Adrenal gland (tissue), 9 donors: ENCODE measurements at regions not wholly inside any gene's neighbourhood (a gene's known extent, or its start where the extent isn't known, plus 50 kb on each side); places are given as distances from the start of the nearest gene placed in this dataset.

Experiments used
- DNase-seq, 7 donors: peaks; one replicate each; pipeline ENCODE4 v3.0.0-alpha.2; 2019 to 2020
- H3K27ac ChIP-seq, 5 donors: fragments of 200-600 bp; sonication (generic) in 4 of 5; 1 replicate in 3 of 5; 2 replicates in 2 of 5; pipeline versions ENCODE4 v1.5.1 to v1.8.0; 2016 to 2020; ENCODE audit warnings: mild to moderate bottlenecking in 1 of 5
- H3K27me3 ChIP-seq: fragments of 200-600 bp; 2 replicates; pipeline ENCODE4 v1.8.0; 2021
- H3K36me3 ChIP-seq, 2 donors: fragments of 200-600 bp; replicated peaks in 1 of 2; 1 replicate in 1 of 2; 2 replicates in 1 of 2; pipeline versions ENCODE4 v1.5.1 to v1.8.0; 2018 to 2022
- H3K4me1 ChIP-seq, 2 donors: fragments of 200-600 bp; replicated peaks in 1 of 2; 1 replicate in 1 of 2; 2 replicates in 1 of 2; pipeline versions ENCODE4 v1.5.1 to v1.8.0; 2018 to 2021
- H3K4me3 ChIP-seq, 4 donors: fragments of 200-600 bp; sonication (generic) in 3 of 4; one replicate each; pipeline ENCODE4 v1.5.1; 2016 to 2018
- H3K9me3 ChIP-seq, 3 donors: fragments of 200-600 bp; sonication (generic) in 1 of 3; replicated peaks in 1 of 3; 1 replicate in 2 of 3; 2 replicates in 1 of 3; pipeline versions ENCODE4 v1.5.1 to v1.8.0; 2016 to 2021
- POLR2A ChIP-seq, 2 donors: fragments of 450-650 bp; IDR thresholded peaks; one replicate each; pipeline ENCODE4 v1.6.1; 2017; ENCODE audit warnings: antibody characterized with exemption in 2 of 2, mild to moderate bottlenecking in 2 of 2, moderate library complexity in 1 of 2
- WGBS, 4 donors: extraction: QIAGEN DNeasy Blood & Tissue Kit in 2 of 4; methylation state at CpG; one replicate each; pipeline versions ENCODE4 v1.1.5 to v1.1.7; 2013 to 2017; 5-methylcytosine and 5-hydroxymethylcytosine counted together
- intact Hi-C, 2 donors: fragments of 100-400 bp; cut with DNase I; formaldehyde crosslinking; loops; one replicate each; pipeline versions ENCODE4 v1.14.1 to v1.15.0; 2022 to 2023
- TF ChIP-seq, protein P1 (sequence below), 6 experiments: fragments of 450-650 bp in 4 of 6; fragments of 200-600 bp in 2 of 6; sonication (generic) in 1 of 6; IDR thresholded peaks; 1 replicate in 5 of 6; 2 replicates in 1 of 6; pipeline versions ENCODE4 v1.5.1 to v1.8.0; 2016 to 2021; ENCODE audit warnings: antibody characterized with exemption in 6 of 6, mild to moderate bottlenecking in 2 of 6, moderate library complexity in 1 of 6
- donor health status: healthy with polysubstance abuse.
- donor health status: Bipolar disorder and iron deficiency.
- donor health status: DM: yes; HTN: yes; CAD: no.
- donor health status: DM: no; HTN: no; CAD: no.
- donor health status: DM: no; HTN: no; CAD: no.

DNA sequence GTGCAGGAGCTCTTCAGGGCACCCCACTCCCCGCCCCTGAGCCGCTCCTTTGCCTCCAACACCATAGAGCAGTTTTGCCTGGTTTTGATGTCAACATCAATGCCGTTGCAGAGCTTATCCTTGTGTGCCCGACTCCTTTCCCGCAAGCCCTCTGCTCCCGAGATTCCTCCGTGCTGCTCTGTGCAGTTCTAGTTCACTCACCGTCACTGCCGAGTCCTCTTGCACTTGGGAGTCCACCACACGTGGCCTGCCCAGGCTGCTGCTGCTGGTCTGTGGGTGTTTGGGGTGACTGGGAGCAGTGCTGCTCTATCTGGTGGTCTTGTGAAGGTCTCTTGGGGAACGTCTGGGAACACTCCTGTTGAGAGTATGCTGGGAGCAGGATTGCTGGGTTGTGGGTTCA, 63.8 kb upstream of the ANO1 start:
- H3K4me3 ChIP-seq = no peak overlapping the region
- no peak for DNase-seq
- no peak overlapping the region for H3K27ac ChIP-seq
- no peaks in the 10 kb centered on the region for H3K36me3 ChIP-seq
- H3K9me3 ChIP-seq = no peaks in the 10 kb centered on the region
- TF ChIP-seq POLR2A (IDR thresholded peaks at IDR 0.05) = no peak
- TF ChIP-seq, protein P1, sequence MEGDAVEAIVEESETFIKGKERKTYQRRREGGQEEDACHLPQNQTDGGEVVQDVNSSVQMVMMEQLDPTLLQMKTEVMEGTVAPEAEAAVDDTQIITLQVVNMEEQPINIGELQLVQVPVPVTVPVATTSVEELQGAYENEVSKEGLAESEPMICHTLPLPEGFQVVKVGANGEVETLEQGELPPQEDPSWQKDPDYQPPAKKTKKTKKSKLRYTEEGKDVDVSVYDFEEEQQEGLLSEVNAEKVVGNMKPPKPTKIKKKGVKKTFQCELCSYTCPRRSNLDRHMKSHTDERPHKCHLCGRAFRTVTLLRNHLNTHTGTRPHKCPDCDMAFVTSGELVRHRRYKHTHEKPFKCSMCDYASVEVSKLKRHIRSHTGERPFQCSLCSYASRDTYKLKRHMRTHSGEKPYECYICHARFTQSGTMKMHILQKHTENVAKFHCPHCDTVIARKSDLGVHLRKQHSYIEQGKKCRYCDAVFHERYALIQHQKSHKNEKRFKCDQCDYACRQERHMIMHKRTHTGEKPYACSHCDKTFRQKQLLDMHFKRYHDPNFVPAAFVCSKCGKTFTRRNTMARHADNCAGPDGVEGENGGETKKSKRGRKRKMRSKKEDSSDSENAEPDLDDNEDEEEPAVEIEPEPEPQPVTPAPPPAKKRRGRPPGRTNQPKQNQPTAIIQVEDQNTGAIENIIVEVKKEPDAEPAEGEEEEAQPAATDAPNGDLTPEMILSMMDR (IDR thresholded peaks at IDR 0.05) = no peak
- WGBS, 4 donors = 79 to 88% (median 85%) methylated on average over 11 of the region's 11 CpGs
- H3K27me3 ChIP-seq = no peaks in the 10 kb centered on the region
- intact Hi-C loops = no loop called here
- no peaks in the 10 kb centered on the region for H3K4me1 ChIP-seq

DNA sequence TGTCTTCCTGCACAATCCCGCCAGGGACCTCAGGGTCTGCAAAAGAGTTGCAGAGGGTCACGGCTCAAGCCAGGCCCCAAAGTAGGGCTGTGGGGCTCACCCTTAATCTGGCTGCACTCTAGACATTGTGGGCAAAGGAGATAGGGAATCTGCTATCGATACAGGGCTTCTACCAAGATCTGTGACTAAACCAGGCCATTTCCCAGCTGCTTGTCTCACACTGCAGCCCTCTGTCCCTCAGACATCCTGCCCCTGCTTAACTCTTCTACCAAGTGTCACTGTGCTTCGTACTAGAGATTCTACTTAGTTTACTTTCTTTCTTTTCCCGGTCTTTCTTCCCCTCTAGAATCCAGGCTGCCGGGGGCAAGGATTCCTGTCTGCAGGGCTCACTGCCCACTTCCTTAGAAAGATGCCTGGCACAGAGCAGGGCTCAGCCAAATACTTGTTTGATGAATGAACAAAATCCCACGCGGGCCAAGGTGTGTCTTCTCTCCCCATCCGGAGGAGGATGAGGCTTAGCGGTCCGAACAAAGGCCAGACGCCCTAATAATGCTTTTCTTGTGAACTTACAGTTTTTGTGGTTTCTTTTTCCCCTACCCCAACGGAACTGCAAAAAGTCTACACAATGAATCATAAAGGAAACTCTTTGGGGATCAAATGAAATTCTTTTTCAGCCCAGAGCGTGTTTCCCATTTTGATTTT, 61.3 kb upstream of the ANO1 start:
- 58 to 66% (median 63%) methylated on average over 13 to 14 of the region's 14 CpGs for WGBS, 4 donors
- no peak for DNase-seq
- TF ChIP-seq POLR2A (IDR thresholded peaks at IDR 0.05) = no peak
- TF ChIP-seq, protein P1 (IDR thresholded peaks at IDR 0.05) = no peak
- Histone ChIP-seq H3K4me3 (no peak overlapping the region), H3K4me1 (no peaks in the 10 kb centered on the region), H3K27me3 (no peaks in the 10 kb centered on the region), H3K36me3 (no peaks in the 10 kb centered on the region), H3K27ac (no peak overlapping the region), H3K9me3 (no peaks in the 10 kb centered on the region)
- intact Hi-C loops = no loop called here

DNA sequence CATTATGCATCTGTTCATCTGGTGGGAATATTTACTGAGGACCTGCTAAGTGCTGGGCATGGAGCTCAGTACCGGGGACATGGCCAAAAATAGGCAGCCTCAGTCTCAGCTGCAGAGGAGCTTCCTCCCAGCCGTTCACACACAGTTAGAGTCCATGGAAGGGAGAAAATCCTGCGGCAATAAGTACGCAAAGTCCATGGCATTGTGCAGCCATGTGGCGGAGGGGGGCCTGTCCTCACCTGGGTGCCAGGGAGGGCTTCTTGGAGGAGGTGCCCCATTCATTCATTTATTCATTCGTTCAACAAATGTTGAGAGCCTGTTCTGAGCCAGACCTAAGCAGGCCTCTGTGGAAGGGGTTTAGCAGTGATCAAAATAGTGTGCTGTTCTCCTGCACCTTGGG, 59.3 kb upstream of the ANO1 start:
- WGBS, 4 donors = 77 to 93% (median 88%) methylated on average over 5 to 6 of the region's 6 CpGs

DNA sequence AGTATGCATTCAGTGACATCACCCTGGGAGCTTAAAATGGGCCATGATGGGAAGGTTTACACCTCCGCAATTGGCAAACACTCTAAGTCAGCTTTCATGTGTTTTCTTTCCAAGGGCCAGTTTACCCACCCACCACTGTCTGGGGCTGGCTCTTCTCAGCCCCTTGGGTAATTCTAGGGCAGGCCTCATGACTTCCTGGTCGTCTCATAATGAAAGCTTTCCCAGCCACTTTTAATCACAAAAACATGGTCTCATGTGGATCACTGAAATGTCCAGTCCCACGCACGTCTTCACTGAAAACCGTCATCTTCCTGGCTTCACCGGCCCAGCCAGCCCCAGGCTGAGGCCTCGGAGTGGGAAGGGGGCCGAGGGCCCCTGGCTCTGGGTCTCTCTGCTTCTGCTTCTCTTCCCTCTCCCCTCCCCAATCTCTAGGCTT, 58.5 kb upstream of the ANO1 start:
- no peaks in the 10 kb centered on the region for H3K36me3 ChIP-seq
- no peak for TF ChIP-seq POLR2A (IDR thresholded peaks at IDR 0.05)
- TF ChIP-seq, protein P1 (IDR thresholded peaks at IDR 0.05) = no peak
- H3K4me3 ChIP-seq = no peak overlapping the region
- no peaks in the 10 kb centered on the region for H3K4me1 ChIP-seq
- DNase-seq = no peak
- no peaks in the 10 kb centered on the region for H3K9me3 ChIP-seq
- intact Hi-C loops = no loop called here
- no peak overlapping the region for H3K27ac ChIP-seq
- H3K27me3 ChIP-seq = no peaks in the 10 kb centered on the region
- WGBS, 4 donors = 69 to 77% (median 74%) methylated on average over 7 to 8 of the region's 8 CpGs

More for the DNA sequence above, 59.3 kb upstream of the ANO1 start:
- no peaks in the 10 kb centered on the region for H3K9me3 ChIP-seq
- intact Hi-C loops = no loop called here
- no peak overlapping the region for H3K27ac ChIP-seq
- no peaks in the 10 kb centered on the region for H3K36me3 ChIP-seq
- DNase-seq = no peak
- no peaks in the 10 kb centered on the region for H3K4me1 ChIP-seq
- no peaks in the 10 kb centered on the region for H3K27me3 ChIP-seq
- no peak for TF ChIP-seq POLR2A (IDR thresholded peaks at IDR 0.05)
- TF ChIP-seq, protein P1 (IDR thresholded peaks at IDR 0.05) = no peak
- H3K4me3 ChIP-seq = no peak overlapping the region
